Left colon (tissue), 2 donors: ENCODE measurements at regions not wholly inside any gene's neighbourhood (a gene's known extent, or its start where the extent isn't known, plus 50 kb on each side); places are given as distances from the start of the nearest gene placed in this dataset.
"Not testable (repeated sequence)": the region's sequence is repeated elsewhere in the genome, so short reads cannot be mapped to it uniquely, and the experiment has no call there.

ENCODE experiments used
- ATAC-seq: fragments of 200-7000 bp; cut with Tn5 transposase; one replicate; pipeline ENCODE4 v1.9.1; 2020; ENCODE audit warnings: mild to moderate bottlenecking, moderate library complexity
- DNase-seq, 2 donors: peaks; one replicate each; pipeline ENCODE4 v3.0.0-alpha.2; 2020
- intact Hi-C, 2 donors: fragments of 100-400 bp; cut with DNase I in 1 of 2; cut with micrococcal nuclease in 1 of 2; formaldehyde crosslinking; loops; one replicate each; pipeline versions ENCODE4 v1.11.2 to v1.14.0; 2022; cut with DNase I, micrococcal nuclease
- donor health status: DM: no; HTN: no; CAD: no.
- donor health status: DM: yes; HTN: yes; CAD: no.

GRCh38 chr16:7962091-7962879 lies 628.0 kb downstream of the TMEM114 start:
- ATAC-seq: no peak
- no peak for DNase-seq
- intact Hi-C loops: no loop called here

- ATAC-seq (no peak), DNase-seq (no peak)
- intact Hi-C loops: no loop called here
Measured at GRCh38 chr16:7957151-7957550, 624.5 kb downstream of the RBFOX1 start.

- intact Hi-C loops: no loop called here
- DNase-seq (no peak), ATAC-seq (no peak)
Measured at GRCh38 chr16:7953360-7953759, 620.7 kb downstream of the RBFOX1 start.

- no peak for ATAC-seq
- intact Hi-C loops: no loop called here
- DNase-seq: no peak
Measured at GRCh38 chr16:7946142-7946541, 613.5 kb downstream of the RBFOX1 start.

- no peak for ATAC-seq
- intact Hi-C loops: no loop called here
- DNase-seq: no peak
Measured at GRCh38 chr16:7938175-7938574, 605.5 kb downstream of the RBFOX1 start.

GRCh38 chr16:7921345-7921744 lies 588.7 kb downstream of the RBFOX1 start:
- intact Hi-C loops: no loop called here
- ATAC-seq: no peak

GRCh38 chr16:7919782-7920181 lies 587.1 kb downstream of the RBFOX1 start:
- ATAC-seq (no peak), DNase-seq (no peak)
- intact Hi-C loops: no loop called here

More at GRCh38 chr16:7921345-7921744, 588.7 kb downstream of the RBFOX1 start:
- DNase-seq: no peak

DNA sequence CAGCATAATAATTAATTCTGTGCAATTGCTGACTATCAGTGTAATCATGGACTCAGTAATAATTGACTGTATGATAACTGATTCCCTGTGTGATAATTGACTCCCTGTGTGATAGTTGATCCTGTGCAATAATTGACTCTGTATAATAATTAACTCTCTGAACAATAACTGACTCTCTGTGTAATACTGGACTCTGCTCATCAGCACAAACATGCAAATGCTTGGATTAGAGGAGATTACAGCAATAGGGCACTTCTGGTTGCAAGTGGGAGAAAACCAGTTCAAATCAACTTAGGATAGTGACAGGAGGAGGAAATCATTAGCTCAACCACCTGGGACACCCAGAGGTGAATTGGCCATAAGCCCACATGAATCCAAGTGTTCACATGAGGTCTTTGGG lies 582.1 kb downstream of the RBFOX1 start:
- intact Hi-C loops: no loop called here
- no peak for ATAC-seq
- DNase-seq: no peak

DNA sequence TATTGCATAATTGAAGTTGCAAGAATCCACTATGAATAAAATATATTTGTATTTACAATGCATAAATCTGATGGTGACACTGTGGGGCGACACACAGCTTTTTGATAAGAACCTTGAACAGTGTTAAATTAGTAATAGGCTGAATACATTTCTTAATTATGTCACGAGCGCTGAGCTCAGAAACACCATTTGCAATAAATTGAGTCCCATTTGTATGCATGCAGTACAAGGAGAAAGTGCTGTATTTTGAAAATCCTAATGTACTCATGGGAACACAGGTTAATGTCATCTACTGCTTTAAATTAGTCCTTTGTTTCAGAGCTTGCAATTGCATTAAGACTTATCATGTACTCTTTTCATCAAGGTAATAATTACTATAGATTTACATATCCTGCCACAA lies 579.5 kb downstream of the RBFOX1 start:
- no peak for DNase-seq
- intact Hi-C loops: no loop called here
- ATAC-seq: no peak

DNA sequence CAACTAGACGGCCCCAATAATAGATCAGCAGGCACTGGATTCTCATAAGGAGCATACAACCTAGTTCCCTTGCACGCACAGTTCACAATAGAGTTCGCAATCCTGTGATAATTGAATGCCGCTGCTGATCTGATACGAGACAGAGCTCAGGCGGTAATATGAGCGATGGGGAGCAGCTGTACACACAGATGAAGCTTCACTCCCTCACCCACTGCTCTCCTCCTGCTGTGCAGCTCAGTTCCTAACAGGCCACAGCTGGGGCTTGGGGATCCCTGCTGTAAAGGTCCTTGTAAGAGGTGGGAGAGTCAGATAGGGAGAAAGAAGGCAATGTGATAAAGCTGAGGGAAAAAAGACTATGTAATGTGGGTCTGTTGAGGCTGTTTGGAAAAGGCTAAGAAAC lies 577.5 kb downstream of the RBFOX1 start:
- intact Hi-C loops: no loop called here
- DNase-seq (no peak), ATAC-seq (no peak)

DNA sequence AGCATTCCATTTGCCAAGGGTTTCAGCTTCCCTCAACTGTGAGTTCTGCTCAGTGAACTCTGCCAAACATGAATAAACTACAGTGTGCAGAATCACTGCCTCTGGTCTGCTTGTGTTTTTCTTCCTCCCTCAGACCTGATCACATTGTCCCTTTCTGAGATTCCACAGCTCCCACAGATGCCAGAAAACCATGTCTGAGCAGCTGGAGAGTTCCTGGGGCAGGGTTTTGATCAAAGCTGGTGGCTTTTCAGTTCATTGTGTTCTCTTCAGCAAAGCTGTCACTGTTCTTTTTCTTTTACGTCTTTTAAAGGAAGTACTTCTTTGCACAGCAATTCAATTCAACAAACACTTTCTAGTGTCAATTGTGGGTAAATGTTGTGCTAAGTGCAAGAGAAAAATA lies 555.8 kb downstream of the RBFOX1 start:
- intact Hi-C loops: no loop called here
- no peak for DNase-seq
- ATAC-seq: no peak

- no peak for DNase-seq
- ATAC-seq: no peak
- intact Hi-C loops: no loop called here
Measured at GRCh38 chr16:7887316-7887715, 554.7 kb downstream of the RBFOX1 start.

- ATAC-seq (no peak), DNase-seq (no peak)
- intact Hi-C loops: no loop called here
Measured at GRCh38 chr16:7871979-7872378, 539.3 kb downstream of the RBFOX1 start.

DNA sequence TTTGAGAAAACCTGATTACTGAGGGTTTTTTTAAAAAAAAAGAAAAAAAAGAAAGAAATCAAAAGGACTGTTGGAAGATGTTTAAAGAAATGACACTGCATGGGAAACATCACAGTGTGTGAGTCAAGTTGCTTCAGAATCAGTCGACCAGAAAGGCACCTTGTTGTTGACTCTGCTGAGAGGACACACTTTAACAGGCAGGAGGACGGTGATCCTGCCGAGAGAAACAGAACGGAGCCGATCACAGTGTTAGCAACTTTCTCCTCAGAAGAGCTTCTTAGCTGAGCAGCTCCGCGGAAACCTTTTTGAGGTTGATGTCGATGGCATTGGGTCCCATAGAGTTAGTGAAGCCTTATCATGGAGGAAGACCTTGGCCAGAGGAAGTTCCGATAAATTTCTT lies 538.7 kb downstream of the RBFOX1 start:
- DNase-seq (no peak), ATAC-seq (no peak)
- intact Hi-C loops: no loop called here

GRCh38 chr16:7867831-7868230 lies 535.2 kb downstream of the RBFOX1 start:
- no peak for DNase-seq
- intact Hi-C loops: no loop called here
- no peak for ATAC-seq

DNA sequence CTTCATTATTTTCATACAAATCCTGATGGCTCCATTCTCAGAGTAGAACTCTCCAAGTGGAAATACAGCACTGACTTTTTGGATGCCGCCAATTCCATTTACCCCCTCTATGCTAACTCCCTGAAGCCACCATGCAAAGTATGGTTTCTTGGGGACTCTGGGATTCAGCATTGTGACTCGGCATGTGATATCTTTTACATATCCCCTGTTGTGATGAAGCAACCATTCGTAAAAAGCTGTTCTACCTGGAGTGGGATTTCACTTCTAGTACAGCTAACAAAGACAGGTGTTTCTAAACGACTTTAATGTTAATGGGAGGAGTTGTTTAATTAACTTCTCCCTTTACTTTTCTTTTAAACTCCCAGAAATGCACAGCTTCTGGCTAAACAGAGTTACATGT lies 533.5 kb downstream of the RBFOX1 start:
- intact Hi-C loops: no loop called here

DNA sequence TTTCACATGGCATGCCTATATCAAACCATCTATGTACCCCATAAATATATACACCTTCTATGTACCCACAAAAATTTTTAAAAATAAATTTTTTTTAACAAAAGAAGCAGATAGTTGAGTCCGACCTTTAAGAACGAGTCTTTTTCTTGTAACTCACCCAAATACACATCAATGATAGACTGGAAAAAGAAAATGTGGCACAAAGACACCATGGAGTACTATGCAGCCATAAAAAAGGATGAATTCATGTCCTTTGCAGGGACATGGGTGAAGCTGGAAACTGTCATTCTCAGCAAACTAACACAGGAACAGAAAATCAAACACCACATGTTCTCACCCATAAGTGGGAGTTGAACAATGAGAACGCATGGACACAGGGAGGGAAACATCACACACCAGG lies 532.7 kb downstream of the RBFOX1 start:
- DNase-seq, ATAC-seq, intact Hi-C loops: not testable (repeated sequence)

More for the DNA sequence above, 533.5 kb downstream of the RBFOX1 start:
- no peak for ATAC-seq
- no peak for DNase-seq

DNA sequence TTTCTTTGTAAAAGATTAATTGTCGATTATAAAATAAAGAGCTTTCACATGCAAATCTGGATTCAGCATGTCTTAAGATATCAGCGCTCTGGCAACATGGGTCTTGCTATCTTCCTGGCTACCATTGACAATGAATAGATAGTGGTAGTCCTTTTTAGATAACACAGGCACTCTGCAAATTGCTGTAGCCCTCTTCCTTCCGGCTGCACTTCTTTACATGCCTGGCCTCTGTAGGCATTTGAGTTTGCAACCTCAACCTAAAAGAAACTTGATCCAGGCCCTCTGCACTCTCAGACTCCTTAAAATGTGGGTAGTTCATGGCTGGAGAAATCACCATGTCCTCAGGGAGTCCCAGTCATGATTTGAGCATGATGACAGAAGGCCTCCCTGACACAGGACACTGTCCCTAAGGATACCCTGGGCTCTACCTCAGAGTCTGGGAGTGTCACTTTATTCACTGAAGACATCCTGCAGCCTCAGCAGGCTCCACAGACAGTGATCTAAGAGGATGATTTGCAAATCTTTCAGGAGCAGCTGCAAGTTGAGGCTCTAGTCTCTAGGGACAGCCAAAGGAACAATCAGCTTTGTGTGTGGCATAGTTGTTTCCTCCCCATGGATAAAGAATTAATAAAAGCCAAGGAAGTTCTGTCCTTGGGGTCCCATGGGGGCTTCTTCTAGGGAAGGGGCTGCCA lies 529.4 kb downstream of the RBFOX1 start:
- intact Hi-C loops: no loop called here
- ATAC-seq: no peak
- DNase-seq: no peak

DNA sequence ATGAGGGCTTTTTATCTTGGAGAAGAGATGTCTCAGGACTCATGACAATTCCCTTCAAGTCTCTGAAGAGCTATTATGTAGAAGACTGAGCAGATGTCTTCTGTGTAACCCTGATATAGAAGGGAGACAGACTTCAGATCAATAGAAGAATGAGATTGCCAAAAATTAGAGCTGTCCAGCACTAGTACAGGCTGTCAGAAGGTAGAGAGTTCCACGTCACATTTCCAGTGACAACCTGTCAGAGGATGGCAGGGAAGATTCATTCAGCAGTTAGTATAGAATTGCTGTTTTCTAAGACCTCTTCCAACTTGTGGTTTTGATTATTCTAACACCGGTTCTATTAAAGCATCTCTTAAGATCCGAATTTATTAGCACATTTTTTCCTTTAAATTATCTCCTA lies 520.6 kb downstream of the RBFOX1 start:
- DNase-seq: no peak
- intact Hi-C loops: no loop called here
- no peak for ATAC-seq

DNA sequence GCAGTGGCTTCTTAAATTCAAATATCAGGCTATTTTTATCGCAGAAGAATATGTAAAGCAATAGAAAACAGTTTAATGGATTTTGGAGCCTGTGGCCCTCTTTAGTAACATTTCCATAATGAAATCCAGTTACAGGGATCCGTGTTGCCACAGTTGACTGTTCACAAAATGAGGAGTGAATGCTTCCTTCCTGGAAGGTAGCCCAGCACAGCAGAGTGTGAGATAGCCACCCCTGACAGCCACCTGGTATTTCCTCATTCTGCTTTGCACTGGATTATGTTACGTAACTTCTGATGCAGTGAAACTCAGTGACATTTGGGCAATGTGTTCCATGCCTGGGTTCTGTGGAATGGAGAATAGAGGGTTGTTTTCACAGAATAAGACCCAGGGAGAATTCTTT lies 517.2 kb downstream of the RBFOX1 start:
- no peak for ATAC-seq
- DNase-seq: no peak
- intact Hi-C loops: no loop called here

GRCh38 chr16:7843261-7843660 lies 510.6 kb downstream of the RBFOX1 start:
- no peak for DNase-seq

More at GRCh38 chr16:7843261-7843660, 510.6 kb downstream of the RBFOX1 start:
- intact Hi-C loops: no loop called here
- no peak for ATAC-seq
